ENCODE measurements at regions not wholly inside any gene's neighbourhood (a gene's known extent, or its start where the extent isn't known, plus 50 kb on each side); places are given as distances from the start of the nearest gene placed in this dataset.

DNA sequence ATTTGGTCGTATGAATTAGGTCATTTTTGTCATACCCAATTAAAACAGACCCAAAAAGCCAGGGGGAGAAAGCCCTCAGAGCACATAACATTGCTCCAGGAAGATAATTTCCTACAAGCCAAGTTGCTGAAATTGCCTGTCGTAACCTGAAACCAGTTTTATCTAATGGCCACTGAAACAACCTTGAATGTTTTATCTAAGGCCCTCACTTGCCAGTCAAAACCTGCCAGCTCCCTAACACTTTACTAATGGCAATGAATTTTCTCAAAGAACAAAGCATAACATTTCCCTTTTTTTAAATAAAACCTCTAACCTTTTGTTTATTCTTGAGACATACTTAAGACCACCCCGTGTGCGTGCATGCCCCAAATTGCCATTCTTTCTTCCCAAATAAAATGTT lies 496.2 kb upstream of the KLHL1 start:
- TF ChIP-seq, protein P1, sequence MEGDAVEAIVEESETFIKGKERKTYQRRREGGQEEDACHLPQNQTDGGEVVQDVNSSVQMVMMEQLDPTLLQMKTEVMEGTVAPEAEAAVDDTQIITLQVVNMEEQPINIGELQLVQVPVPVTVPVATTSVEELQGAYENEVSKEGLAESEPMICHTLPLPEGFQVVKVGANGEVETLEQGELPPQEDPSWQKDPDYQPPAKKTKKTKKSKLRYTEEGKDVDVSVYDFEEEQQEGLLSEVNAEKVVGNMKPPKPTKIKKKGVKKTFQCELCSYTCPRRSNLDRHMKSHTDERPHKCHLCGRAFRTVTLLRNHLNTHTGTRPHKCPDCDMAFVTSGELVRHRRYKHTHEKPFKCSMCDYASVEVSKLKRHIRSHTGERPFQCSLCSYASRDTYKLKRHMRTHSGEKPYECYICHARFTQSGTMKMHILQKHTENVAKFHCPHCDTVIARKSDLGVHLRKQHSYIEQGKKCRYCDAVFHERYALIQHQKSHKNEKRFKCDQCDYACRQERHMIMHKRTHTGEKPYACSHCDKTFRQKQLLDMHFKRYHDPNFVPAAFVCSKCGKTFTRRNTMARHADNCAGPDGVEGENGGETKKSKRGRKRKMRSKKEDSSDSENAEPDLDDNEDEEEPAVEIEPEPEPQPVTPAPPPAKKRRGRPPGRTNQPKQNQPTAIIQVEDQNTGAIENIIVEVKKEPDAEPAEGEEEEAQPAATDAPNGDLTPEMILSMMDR (IDR thresholded peaks at IDR 0.05): no peak
- Histone ChIP-seq H3K27me3 (ENCODE audit: control insufficient read depth, insufficient read depth, low read length) (no peaks in the 10 kb centered on the region), H3K79me2 (no peaks in the 10 kb centered on the region), H2AFZ (no peak overlapping the region), H3K4me1 (no peaks in the 10 kb centered on the region), H3K4me2 (ENCODE audit: low read length) (no peak overlapping the region), H3K4me3 (ENCODE audit: low read depth, low read length) (no peak overlapping the region), H3K36me3 (ENCODE audit: control insufficient read depth, insufficient read depth, low read length) (no peaks in the 10 kb centered on the region), H3K9ac (no peak overlapping the region), H3K27ac (no peak overlapping the region), H3K9me3 (ENCODE audit: control insufficient read depth, low read length) (no peaks in the 10 kb centered on the region)

DNA sequence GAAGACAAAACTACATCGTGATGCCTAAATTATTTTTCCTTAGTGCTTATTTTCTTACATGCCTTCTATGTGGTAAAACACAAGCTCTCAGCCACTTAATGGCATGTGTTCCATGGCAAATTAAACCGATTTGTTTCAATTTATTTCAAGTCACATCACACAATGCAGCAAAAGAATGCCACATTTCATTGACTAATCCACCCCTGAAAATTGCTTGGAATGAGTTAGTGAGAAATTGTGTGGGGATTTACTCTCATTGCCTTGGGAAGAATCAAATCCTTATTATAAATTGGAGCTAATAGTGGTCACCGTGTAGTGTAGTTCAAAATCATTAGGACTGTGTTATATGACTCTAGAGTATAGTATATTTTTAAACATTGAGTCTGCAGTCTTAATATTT lies 485.5 kb upstream of the KLHL1 start:
- no peak overlapping the region for H2AFZ ChIP-seq
- H3K27me3 ChIP-seq (ENCODE audit: control insufficient read depth, insufficient read depth, low read length): no peaks in the 10 kb centered on the region
- H3K36me3 ChIP-seq (ENCODE audit: control insufficient read depth, insufficient read depth, low read length): no peaks in the 10 kb centered on the region
- no peak overlapping the region for H3K4me3 ChIP-seq (ENCODE audit: low read depth, low read length)
- no peaks in the 10 kb centered on the region for H3K4me1 ChIP-seq
- TF ChIP-seq, protein P1 (IDR thresholded peaks at IDR 0.05): no peak
- no peaks in the 10 kb centered on the region for H3K9me3 ChIP-seq (ENCODE audit: control insufficient read depth, low read length)
- H3K9ac ChIP-seq: no peak overlapping the region
- no peak overlapping the region for H3K4me2 ChIP-seq (ENCODE audit: low read length)
- H3K27ac ChIP-seq: no peak overlapping the region
- no peaks in the 10 kb centered on the region for H3K79me2 ChIP-seq

DNA sequence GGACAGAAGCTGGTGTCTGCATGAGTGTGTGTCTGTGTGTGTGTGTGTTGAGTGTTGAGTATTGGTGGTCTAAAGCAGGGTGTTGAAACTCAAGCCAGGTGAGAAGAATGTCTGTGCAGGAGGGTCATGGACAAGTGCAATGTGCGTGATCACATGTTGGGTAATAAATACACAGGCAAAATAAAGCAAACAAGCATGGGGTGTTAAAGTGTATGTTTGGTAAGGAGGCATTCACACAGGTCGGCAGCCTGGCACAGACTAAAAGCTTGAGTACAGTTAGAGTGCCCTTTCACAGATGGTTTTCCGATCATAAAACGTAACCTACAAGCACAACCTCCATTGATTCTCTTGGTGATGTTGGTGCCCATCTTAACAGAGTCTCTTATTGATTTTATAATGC lies 476.9 kb upstream of the KLHL1 start:
- H3K4me3 ChIP-seq (ENCODE audit: low read depth, low read length): no peak overlapping the region
- TF ChIP-seq, protein P1 (IDR thresholded peaks at IDR 0.05): no peak
- no peak overlapping the region for H3K27ac ChIP-seq
- H2AFZ ChIP-seq: no peak overlapping the region
- no peaks in the 10 kb centered on the region for H3K4me1 ChIP-seq
- no peak overlapping the region for H3K4me2 ChIP-seq (ENCODE audit: low read length)
- H3K27me3 ChIP-seq (ENCODE audit: control insufficient read depth, insufficient read depth, low read length): no peaks in the 10 kb centered on the region
- no peaks in the 10 kb centered on the region for H3K79me2 ChIP-seq
- no peak overlapping the region for H3K9ac ChIP-seq
- H3K36me3 ChIP-seq (ENCODE audit: control insufficient read depth, insufficient read depth, low read length): no peaks in the 10 kb centered on the region
- H3K9me3 ChIP-seq (ENCODE audit: control insufficient read depth, low read length): no peaks in the 10 kb centered on the region

DNA sequence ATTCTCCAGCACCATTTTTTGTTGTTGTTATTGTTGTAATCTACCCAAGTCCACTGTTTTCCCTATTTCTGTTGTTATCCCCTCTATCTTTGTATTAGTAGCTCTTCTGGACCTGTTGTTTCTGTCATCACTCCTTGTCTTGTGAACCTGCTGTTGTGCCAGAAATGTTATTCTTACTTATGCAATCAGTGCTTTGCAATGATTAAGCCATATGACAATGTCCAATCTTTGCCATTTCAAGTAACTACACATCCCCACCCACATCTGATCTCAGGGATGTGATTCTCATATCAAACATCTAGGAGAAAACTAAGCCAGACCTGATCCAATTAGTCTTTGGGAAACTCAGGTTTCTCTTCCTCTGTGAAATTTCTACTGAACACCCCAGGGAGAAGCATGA lies 472.6 kb upstream of the KLHL1 start:
- H3K36me3 ChIP-seq (ENCODE audit: control insufficient read depth, insufficient read depth, low read length): no peaks in the 10 kb centered on the region
- no peaks in the 10 kb centered on the region for H3K79me2 ChIP-seq
- no peak overlapping the region for H2AFZ ChIP-seq
- no peaks in the 10 kb centered on the region for H3K9me3 ChIP-seq (ENCODE audit: control insufficient read depth, low read length)
- no peaks in the 10 kb centered on the region for H3K4me1 ChIP-seq
- H3K9ac ChIP-seq: no peak overlapping the region
- H3K27me3 ChIP-seq (ENCODE audit: control insufficient read depth, insufficient read depth, low read length): no peaks in the 10 kb centered on the region
- H3K4me2 ChIP-seq (ENCODE audit: low read length): no peak overlapping the region
- no peak overlapping the region for H3K4me3 ChIP-seq (ENCODE audit: low read depth, low read length)
- no peak overlapping the region for H3K27ac ChIP-seq
- TF ChIP-seq, protein P1 (IDR thresholded peaks at IDR 0.05): no peak

DNA sequence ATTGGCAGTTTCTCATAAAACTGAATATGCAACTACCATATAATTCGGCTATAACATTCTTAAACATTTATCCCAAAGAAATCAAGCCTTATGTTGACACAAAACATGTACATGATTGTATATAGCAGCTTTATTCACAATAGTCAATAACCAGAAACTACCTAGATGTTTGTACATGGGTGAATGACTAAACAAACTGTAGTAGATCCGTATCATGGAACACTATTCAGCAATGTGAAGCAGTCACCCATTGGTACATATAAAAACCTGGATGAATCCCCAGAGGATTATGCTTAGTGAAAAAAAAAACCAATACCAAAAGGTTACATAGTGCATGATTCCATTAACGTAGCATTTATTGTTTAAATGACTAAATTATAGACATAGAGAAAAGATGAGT lies 471.7 kb upstream of the KLHL1 start:
- no peak overlapping the region for H3K4me2 ChIP-seq (ENCODE audit: low read length)
- H3K9me3 ChIP-seq (ENCODE audit: control insufficient read depth, low read length): no peaks in the 10 kb centered on the region
- H3K27me3 ChIP-seq (ENCODE audit: control insufficient read depth, insufficient read depth, low read length): no peaks in the 10 kb centered on the region
- no peak overlapping the region for H3K27ac ChIP-seq
- H3K4me1 ChIP-seq: no peaks in the 10 kb centered on the region
- no peak overlapping the region for H3K9ac ChIP-seq
- no peak overlapping the region for H2AFZ ChIP-seq
- H3K79me2 ChIP-seq: no peaks in the 10 kb centered on the region
- H3K36me3 ChIP-seq (ENCODE audit: control insufficient read depth, insufficient read depth, low read length): no peaks in the 10 kb centered on the region
- H3K4me3 ChIP-seq (ENCODE audit: low read depth, low read length): no peak overlapping the region
- TF ChIP-seq, protein P1 (IDR thresholded peaks at IDR 0.05): no peak

Measured in parathyroid adenoma (tissue), 2 donors.